ENCODE measurements at regions not wholly inside any gene's neighbourhood (a gene's known extent, or its start where the extent isn't known, plus 50 kb on each side); places are given as distances from the start of the nearest gene placed in this dataset.
"Not testable (repeated sequence)": the region's sequence is repeated elsewhere in the genome, so short reads cannot be mapped to it uniquely, and the experiment has no call there.

- Histone ChIP-seq H3K36me3 (ENCODE audit: control insufficient read depth, insufficient read depth, low read length) (peaks cover 21% of the 10 kb centered on the region; the same call in 1 of the 2 replicates), H3K27ac (ENCODE audit: low read length) (no peak overlapping the region)
- no CpG with 5 or more reads among the region's 11 CpGs for WGBS (ENCODE audit: insufficient coverage, insufficient read length)
Observed at GRCh38 chr11:71091506-71092265, 160.7 kb downstream of the SHANK2 start.

GRCh38 chr11:71089571-71089970 is 162.8 kb downstream of the SHANK2 start:
- no CpG with 5 or more reads among the region's 11 CpGs for WGBS (ENCODE audit: insufficient coverage, insufficient read length)
- no peak overlapping the region for H3K27ac ChIP-seq (ENCODE audit: low read length)
- H3K4me3 ChIP-seq (ENCODE audit: low read length): no peak overlapping the region
- no peaks in the 10 kb centered on the region for H3K4me1 ChIP-seq (ENCODE audit: control insufficient read depth, insufficient read depth, low read length)
- H3K36me3 ChIP-seq (ENCODE audit: control insufficient read depth, insufficient read depth, low read length): peaks cover 21% of the 10 kb centered on the region; the same call in 1 of the 2 replicates
- H3K27me3 ChIP-seq (ENCODE audit: control insufficient read depth, insufficient read depth, low read length): no peaks in the 10 kb centered on the region
- no peak for DNase-seq (ENCODE audit: low read depth, low spot score)
- H3K9me3 ChIP-seq (ENCODE audit: control insufficient read depth, insufficient read depth, low read length): no peaks in the 10 kb centered on the region

More at GRCh38 chr11:71091506-71092265, 160.7 kb downstream of the SHANK2 start:
- H3K4me3 ChIP-seq (ENCODE audit: low read length): no peak overlapping the region
- H3K9me3 ChIP-seq (ENCODE audit: control insufficient read depth, insufficient read depth, low read length): no peaks in the 10 kb centered on the region
- no peak for DNase-seq (ENCODE audit: low read depth, low spot score)
- no peaks in the 10 kb centered on the region for H3K4me1 ChIP-seq (ENCODE audit: control insufficient read depth, insufficient read depth, low read length)
- H3K27me3 ChIP-seq (ENCODE audit: control insufficient read depth, insufficient read depth, low read length): no peaks in the 10 kb centered on the region

GRCh38 chr11:71088314-71089215 is 163.8 kb downstream of the SHANK2 start:
- not testable (repeated sequence) for DNase-seq (ENCODE audit: low read depth, low spot score); H3K27me3 ChIP-seq (ENCODE audit: control insufficient read depth, insufficient read depth, low read length); H3K4me1 ChIP-seq (ENCODE audit: control insufficient read depth, insufficient read depth, low read length); H3K9me3 ChIP-seq (ENCODE audit: control insufficient read depth, insufficient read depth, low read length); H3K4me3 ChIP-seq (ENCODE audit: low read length); H3K27ac ChIP-seq (ENCODE audit: low read length)
- peaks cover 14% of the 10 kb centered on the region; the same call in 1 of the 2 replicates for H3K36me3 ChIP-seq (ENCODE audit: control insufficient read depth, insufficient read depth, low read length)
- no CpG with 5 or more reads among the region's 20 CpGs for WGBS (ENCODE audit: insufficient coverage, insufficient read length)

- Histone ChIP-seq H3K36me3 (ENCODE audit: control insufficient read depth, insufficient read depth, low read length) (peaks cover 8% of the 10 kb centered on the region), H3K27me3 (ENCODE audit: control insufficient read depth, insufficient read depth, low read length) (no peaks in the 10 kb centered on the region), H3K4me3 (ENCODE audit: low read length) (no peak overlapping the region), H3K9me3 (ENCODE audit: control insufficient read depth, insufficient read depth, low read length) (no peaks in the 10 kb centered on the region), H3K4me1 (ENCODE audit: control insufficient read depth, insufficient read depth, low read length) (no peaks in the 10 kb centered on the region; the same call in 1 of the 2 replicates), H3K27ac (ENCODE audit: low read length) (no peak overlapping the region)
- no CpG with 5 or more reads among the region's 14 CpGs for WGBS (ENCODE audit: insufficient coverage, insufficient read length)
- DNase-seq (ENCODE audit: low read depth, low spot score): peak; percentile 27
Observed at GRCh38 chr11:71086687-71087258, 165.6 kb downstream of the SHANK2 start.

- Histone ChIP-seq H3K4me1 (ENCODE audit: control insufficient read depth, insufficient read depth, low read length) (no peaks in the 10 kb centered on the region; the same call in 1 of the 2 replicates), H3K27ac (ENCODE audit: low read length) (no peak overlapping the region), H3K4me3 (ENCODE audit: low read length) (no peak overlapping the region), H3K36me3 (ENCODE audit: control insufficient read depth, insufficient read depth, low read length) (peaks cover 2% of the 10 kb centered on the region), H3K9me3 (ENCODE audit: control insufficient read depth, insufficient read depth, low read length) (no peaks in the 10 kb centered on the region), H3K27me3 (ENCODE audit: control insufficient read depth, insufficient read depth, low read length) (no peaks in the 10 kb centered on the region)
- WGBS (ENCODE audit: insufficient coverage, insufficient read length): no CpG with 5 or more reads among the region's 9 CpGs
- DNase-seq (ENCODE audit: low read depth, low spot score): no peak
Observed at GRCh38 chr11:71084306-71085012, 167.9 kb downstream of the SHANK2 start.

GRCh38 chr11:71083105-71083504 is 169.3 kb downstream of the SHANK2 start:
- no peak overlapping the region for H3K4me3 ChIP-seq (ENCODE audit: low read length)
- DNase-seq (ENCODE audit: low read depth, low spot score): no peak
- no peaks in the 10 kb centered on the region for H3K9me3 ChIP-seq (ENCODE audit: control insufficient read depth, insufficient read depth, low read length)
- H3K4me1 ChIP-seq (ENCODE audit: control insufficient read depth, insufficient read depth, low read length): no peaks in the 10 kb centered on the region; the same call in 1 of the 2 replicates
- WGBS (ENCODE audit: insufficient coverage, insufficient read length): no CpG with 5 or more reads among the region's 4 CpGs
- H3K27me3 ChIP-seq (ENCODE audit: control insufficient read depth, insufficient read depth, low read length): no peaks in the 10 kb centered on the region
- no peaks in the 10 kb centered on the region; the same call in none of the 2 replicates for H3K36me3 ChIP-seq (ENCODE audit: control insufficient read depth, insufficient read depth, low read length)
- H3K27ac ChIP-seq (ENCODE audit: low read length): no peak overlapping the region

- Histone ChIP-seq H3K9me3 (ENCODE audit: control insufficient read depth, insufficient read depth, low read length) (no peaks in the 10 kb centered on the region), H3K36me3 (ENCODE audit: control insufficient read depth, insufficient read depth, low read length) (no peaks in the 10 kb centered on the region; the same call in 1 of the 2 replicates), H3K27ac (ENCODE audit: low read length) (no peak overlapping the region), H3K4me1 (ENCODE audit: control insufficient read depth, insufficient read depth, low read length) (no peaks in the 10 kb centered on the region; the same call in 1 of the 2 replicates), H3K27me3 (ENCODE audit: control insufficient read depth, insufficient read depth, low read length) (no peaks in the 10 kb centered on the region), H3K4me3 (ENCODE audit: low read length) (no peak overlapping the region)
- DNase-seq (ENCODE audit: low read depth, low spot score): no peak
- no CpG with 5 or more reads among the region's 9 CpGs for WGBS (ENCODE audit: insufficient coverage, insufficient read length)
Observed at GRCh38 chr11:71082454-71082853, 169.9 kb downstream of the SHANK2 start.

GRCh38 chr11:71081704-71082230 is 170.6 kb downstream of the SHANK2 start:
- no CpG with 5 or more reads among the region's 12 CpGs for whole genome bisulfite sequencing (ENCODE audit: insufficient coverage, insufficient read length)
- H3K4me1 ChIP-seq (ENCODE audit: control insufficient read depth, insufficient read depth, low read length): no peaks in the 10 kb centered on the region; the same call in 1 of the 2 replicates
- no peaks in the 10 kb centered on the region for H3K9me3 ChIP-seq (ENCODE audit: control insufficient read depth, insufficient read depth, low read length)
- DNase-seq (ENCODE audit: low read depth, low spot score): no peak
- H3K4me3 ChIP-seq (ENCODE audit: low read length): no peak overlapping the region
- H3K27ac ChIP-seq (ENCODE audit: low read length): no peak overlapping the region
- no peaks in the 10 kb centered on the region for H3K27me3 ChIP-seq (ENCODE audit: control insufficient read depth, insufficient read depth, low read length)
- H3K36me3 ChIP-seq (ENCODE audit: control insufficient read depth, insufficient read depth, low read length): no peaks in the 10 kb centered on the region; the same call in 1 of the 2 replicates

GRCh38 chr11:71080239-71081097 is 171.9 kb downstream of the SHANK2 start:
- no peak overlapping the region for H3K4me3 ChIP-seq (ENCODE audit: low read length)
- H3K27me3 ChIP-seq (ENCODE audit: control insufficient read depth, insufficient read depth, low read length): no peaks in the 10 kb centered on the region
- DNase-seq (ENCODE audit: low read depth, low spot score): peak; percentile 82
- H3K27ac ChIP-seq (ENCODE audit: low read length): no peak overlapping the region
- WGBS (ENCODE audit: insufficient coverage, insufficient read length): no CpG with 5 or more reads among the region's 25 CpGs
- no peaks in the 10 kb centered on the region; the same call in 1 of the 2 replicates for H3K36me3 ChIP-seq (ENCODE audit: control insufficient read depth, insufficient read depth, low read length)
- peaks cover 2% of the 10 kb centered on the region; the same call in 1 of the 2 replicates for H3K4me1 ChIP-seq (ENCODE audit: control insufficient read depth, insufficient read depth, low read length)
- H3K9me3 ChIP-seq (ENCODE audit: control insufficient read depth, insufficient read depth, low read length): no peaks in the 10 kb centered on the region
